Activated CD8-positive, alpha-beta T cell treated with anti-CD3 and anti-CD28 coated beads for 36 hours (primary cell): ENCODE measurements at regions not wholly inside any gene's neighbourhood (a gene's known extent, or its start where the extent isn't known, plus 50 kb on each side); places are given as distances from the start of the nearest gene placed in this dataset.

Experiments
- ATAC-seq: fragments of 200-7000 bp; cut with Tn5 transposase; one replicate; pipeline ENCODE4 v1.10.0; 2021; ENCODE audit warnings: mild to moderate bottlenecking, moderate library complexity
- CTCF ChIA-PET: fragments of 350-600 bp; sonication (Branson Sonifier 250); formaldehyde crosslinking; loops from one replicate; lab custom pipeline; 2021; ENCODE audit warnings: antibody characterized with exemption; lab: Charles Lee
- POLR2A ChIA-PET: fragments of 350-600 bp; sonication (Branson Sonifier 250); formaldehyde crosslinking; loops from one replicate; lab custom pipeline; 2021; ENCODE audit warnings: antibody characterized with exemption; lab: Charles Lee
- DNase-seq: peaks from one replicate; pipeline ENCODE4 v3.0.0-alpha.2; 2020
- H3K27ac Mint-ChIP-seq: one replicate; pipeline ENCODE4 v1.8.0; 2021; ENCODE audit warnings: mild to moderate bottlenecking, mixed read lengths
- H3K27me3 Mint-ChIP-seq: one replicate; pipeline ENCODE4 v1.8.0; 2021; ENCODE audit warnings: mixed read lengths
- H3K36me3 Mint-ChIP-seq: one replicate; pipeline ENCODE4 v1.8.0; 2021; ENCODE audit warnings: low read depth, mixed read lengths
- H3K4me1 Mint-ChIP-seq: one replicate; pipeline ENCODE4 v1.8.0; 2021; ENCODE audit warnings: low read depth, mixed read lengths
- H3K4me3 Mint-ChIP-seq: one replicate; pipeline ENCODE4 v1.8.0; 2021; ENCODE audit warnings: mild to moderate bottlenecking, moderate library complexity, mixed read lengths
- H3K9me3 Mint-ChIP-seq: one replicate; pipeline ENCODE4 v1.8.0; 2021; ENCODE audit warnings: mixed read lengths
- CTCF ChIP-seq: fragments of 200-600 bp; IDR thresholded peaks from one replicate; pipeline ENCODE4 v1.8.0; 2022; ENCODE audit warnings: antibody characterized with exemption, mild to moderate bottlenecking
- intact Hi-C: fragments of 100-400 bp; cut with micrococcal nuclease; formaldehyde crosslinking; loops from one replicate; pipeline ENCODE4 v1.10.0; 2022

DNA sequence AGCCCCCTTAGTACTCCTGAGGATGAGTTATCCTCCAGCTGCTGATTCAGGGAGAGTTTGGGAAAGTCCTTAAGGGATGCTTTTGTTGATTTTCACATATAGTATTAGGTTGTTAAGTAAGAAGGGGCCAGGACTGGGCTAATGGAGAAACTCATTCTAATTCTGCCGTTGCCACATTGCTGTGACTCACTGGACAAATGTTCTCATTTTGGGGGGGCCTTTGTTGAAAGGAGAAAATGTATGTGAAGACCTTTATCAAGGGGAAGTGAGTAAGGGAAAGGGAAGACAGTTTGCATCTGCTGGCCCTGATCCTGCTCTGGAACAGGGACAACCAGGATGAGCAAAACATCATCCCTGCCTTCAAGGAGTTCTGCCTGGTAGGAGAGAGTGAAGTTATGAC lies 123.2 kb upstream of the FGGY start:
- Mint-ChIP-seq H3K4me1 (peaks cover 3% of the 10 kb centered on the region), H3K9me3 (no peaks in the 10 kb centered on the region), H3K36me3 (no peaks in the 10 kb centered on the region), H3K27me3 (no peaks in the 10 kb centered on the region), H3K27ac (no peak overlapping the region), H3K4me3 (no peak overlapping the region)
- ATAC-seq, result no peak
- CTCF ChIA-PET, result no interaction called here
- POLR2A ChIA-PET, result no interaction called here
- DNase-seq, result no peak
- intact Hi-C loops, result no loop called here
- no peak for TF ChIP-seq CTCF

GRCh38 chr1:59176471-59176870 lies 120.4 kb upstream of the FGGY start:
- ATAC-seq, result no peak
- peaks cover 3% of the 10 kb centered on the region for H3K4me1 Mint-ChIP-seq
- POLR2A ChIA-PET, result no interaction called here

DNA sequence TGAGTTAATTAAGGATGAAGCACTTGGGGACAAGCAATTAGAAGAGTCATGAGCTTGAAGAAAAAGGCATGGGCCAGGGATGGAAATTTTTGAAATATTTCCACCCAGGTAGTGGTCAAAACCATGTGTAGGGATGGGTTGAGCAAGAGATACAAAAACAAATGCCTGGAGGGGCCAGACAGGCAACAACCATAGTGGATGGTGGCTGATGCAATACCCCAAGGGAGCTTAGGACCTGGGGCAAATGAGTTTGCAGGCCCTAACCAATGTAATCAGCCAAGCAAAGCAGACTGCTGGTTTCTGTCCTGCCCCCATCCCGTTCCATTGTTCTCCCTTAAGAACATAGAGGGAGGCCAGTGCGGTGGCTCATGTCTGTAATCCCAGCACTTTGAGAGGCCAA lies 119.1 kb upstream of the FGGY start:
- Mint-ChIP-seq H3K36me3 (no peaks in the 10 kb centered on the region), H3K9me3 (no peaks in the 10 kb centered on the region), H3K27ac (no peak overlapping the region), H3K4me1 (no peaks in the 10 kb centered on the region), H3K4me3 (no peak overlapping the region), H3K27me3 (no peaks in the 10 kb centered on the region)
- POLR2A ChIA-PET, result no interaction called here
- TF ChIP-seq CTCF, result no peak
- CTCF ChIA-PET, result no interaction called here
- no peak for DNase-seq
- ATAC-seq, result no peak
- intact Hi-C loops, result no loop called here

More at GRCh38 chr1:59176471-59176870, 120.4 kb upstream of the FGGY start:
- CTCF ChIA-PET, result no interaction called here
- Mint-ChIP-seq H3K27ac (no peak overlapping the region), H3K9me3 (no peaks in the 10 kb centered on the region), H3K36me3 (no peaks in the 10 kb centered on the region), H3K4me3 (no peak overlapping the region), H3K27me3 (no peaks in the 10 kb centered on the region)
- TF ChIP-seq CTCF, result no peak
- no peak for DNase-seq
- intact Hi-C loops, result no loop called here

DNA sequence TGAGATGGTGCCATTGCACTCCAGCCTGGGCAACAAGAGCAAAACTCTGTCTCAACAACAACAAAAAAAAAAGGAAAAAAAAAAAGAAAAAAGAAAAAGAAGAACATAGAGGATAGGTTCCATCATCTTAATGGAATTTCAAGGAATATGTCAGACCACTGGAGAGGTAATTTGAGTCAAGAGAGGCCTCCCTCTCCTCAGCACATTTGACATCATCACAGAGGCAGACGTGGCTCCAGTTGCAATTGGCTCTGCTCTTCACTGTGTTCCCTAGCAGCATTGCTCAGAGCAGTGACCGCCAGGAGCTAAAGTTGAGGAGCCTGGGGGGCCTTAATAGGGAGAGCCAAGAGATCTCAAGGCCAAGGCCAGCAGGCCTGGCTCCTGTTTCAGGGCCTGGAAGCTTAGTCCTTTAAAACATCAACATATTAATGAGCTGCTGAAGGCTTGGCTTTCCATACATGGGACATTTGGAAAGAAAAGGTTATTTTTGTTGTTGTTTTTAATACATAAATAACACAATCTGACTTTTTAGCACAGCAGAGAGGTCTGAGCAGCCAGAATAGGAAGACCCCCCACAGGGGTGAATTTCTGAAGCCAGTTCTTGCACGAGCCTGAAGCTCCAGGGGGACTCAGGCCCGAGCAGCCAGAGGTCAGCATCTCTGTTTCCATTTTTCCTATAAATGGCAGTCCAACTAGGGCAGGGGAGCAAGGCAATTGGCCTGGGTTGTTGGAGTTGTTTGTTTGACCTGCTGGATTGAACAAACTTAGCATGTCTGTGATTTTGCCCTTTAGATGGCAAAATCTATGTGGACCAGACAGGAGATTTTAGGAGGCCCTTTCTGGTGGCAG lies 118.3 kb upstream of the FGGY start:
- intact Hi-C loops, result no loop called here
- no peak for TF ChIP-seq CTCF

GRCh38 chr1:59179673-59180072 lies 117.2 kb upstream of the FGGY start:
- DNase-seq (no peak), ATAC-seq (no peak)
- Mint-ChIP-seq H3K4me1 (no peaks in the 10 kb centered on the region), H3K27ac (no peak overlapping the region), H3K4me3 (no peak overlapping the region), H3K36me3 (no peaks in the 10 kb centered on the region), H3K27me3 (no peaks in the 10 kb centered on the region), H3K9me3 (no peaks in the 10 kb centered on the region)
- TF ChIP-seq CTCF, result no peak
- POLR2A ChIA-PET, result no interaction called here
- intact Hi-C loops, result no loop called here
- CTCF ChIA-PET, result no interaction called here

More for the DNA sequence above, 118.3 kb upstream of the FGGY start:
- H3K27me3 Mint-ChIP-seq, result no peaks in the 10 kb centered on the region
- no peak overlapping the region for H3K4me3 Mint-ChIP-seq
- no peaks in the 10 kb centered on the region for H3K36me3 Mint-ChIP-seq
- H3K9me3 Mint-ChIP-seq, result no peaks in the 10 kb centered on the region
- ChIA-PET POLR2A (no interaction called here), CTCF (no interaction called here)
- no peak for ATAC-seq
- no peaks in the 10 kb centered on the region for H3K4me1 Mint-ChIP-seq
- no peak for DNase-seq
- no peak overlapping the region for H3K27ac Mint-ChIP-seq
